ENCODE measurements at regions not wholly inside any gene's neighbourhood (a gene's known extent, or its start where the extent isn't known, plus 50 kb on each side); places are given as distances from the start of the nearest gene placed in this dataset.

DNA sequence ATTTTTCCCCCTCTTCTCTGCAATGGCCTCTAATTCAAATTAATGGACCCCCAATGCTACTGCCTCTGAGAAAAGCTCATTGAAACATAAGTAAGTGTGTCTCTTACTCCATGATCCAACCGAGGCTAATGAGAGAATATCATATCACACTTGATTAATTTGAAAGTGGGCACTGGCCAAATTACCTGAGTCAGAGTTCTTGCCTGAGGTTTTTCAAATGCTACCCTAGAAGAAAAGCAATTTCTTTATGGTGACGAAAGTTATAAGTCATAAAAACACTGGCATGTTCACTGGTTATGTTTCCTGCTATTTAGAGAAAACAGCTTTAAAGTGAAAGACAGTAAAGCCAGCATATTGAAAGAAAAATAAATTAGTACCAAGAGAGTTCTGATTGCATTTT lies 368.8 kb upstream of the TMPRSS15 start:
- TF ChIP-seq, protein P1, sequence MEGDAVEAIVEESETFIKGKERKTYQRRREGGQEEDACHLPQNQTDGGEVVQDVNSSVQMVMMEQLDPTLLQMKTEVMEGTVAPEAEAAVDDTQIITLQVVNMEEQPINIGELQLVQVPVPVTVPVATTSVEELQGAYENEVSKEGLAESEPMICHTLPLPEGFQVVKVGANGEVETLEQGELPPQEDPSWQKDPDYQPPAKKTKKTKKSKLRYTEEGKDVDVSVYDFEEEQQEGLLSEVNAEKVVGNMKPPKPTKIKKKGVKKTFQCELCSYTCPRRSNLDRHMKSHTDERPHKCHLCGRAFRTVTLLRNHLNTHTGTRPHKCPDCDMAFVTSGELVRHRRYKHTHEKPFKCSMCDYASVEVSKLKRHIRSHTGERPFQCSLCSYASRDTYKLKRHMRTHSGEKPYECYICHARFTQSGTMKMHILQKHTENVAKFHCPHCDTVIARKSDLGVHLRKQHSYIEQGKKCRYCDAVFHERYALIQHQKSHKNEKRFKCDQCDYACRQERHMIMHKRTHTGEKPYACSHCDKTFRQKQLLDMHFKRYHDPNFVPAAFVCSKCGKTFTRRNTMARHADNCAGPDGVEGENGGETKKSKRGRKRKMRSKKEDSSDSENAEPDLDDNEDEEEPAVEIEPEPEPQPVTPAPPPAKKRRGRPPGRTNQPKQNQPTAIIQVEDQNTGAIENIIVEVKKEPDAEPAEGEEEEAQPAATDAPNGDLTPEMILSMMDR (conservative IDR thresholded peaks at IDR 0.05; ENCODE audit: low read length), result no peak
- no peak for TF ChIP-seq EZH2phosphoT487 (IDR thresholded peaks at IDR 0.05; ENCODE audit: borderline replicate concordance, low read depth, low read length)

All from OCI-LY7 (cell line).